ENCODE measurements at regions not wholly inside any gene's neighbourhood (a gene's known extent, or its start where the extent isn't known, plus 50 kb on each side); places are given as distances from the start of the nearest gene placed in this dataset.
"Not testable (repeated sequence)": the region's sequence is repeated elsewhere in the genome, so short reads cannot be mapped to it uniquely, and the experiment has no call there.

- no peak overlapping the region for H3K27ac ChIP-seq
- TF ChIP-seq ZFX (IDR thresholded peaks at IDR 0.05; ENCODE audit: borderline replicate concordance) (no peak), CTCF (IDR thresholded peaks at IDR 0.05) (no peak)
Measured at GRCh38 chr14:30196861-30197260, 269.2 kb upstream of the PRKD1 start.

- H3K27ac ChIP-seq = not testable (repeated sequence)
Measured at GRCh38 chr14:30198720-30199119, 271.1 kb upstream of the PRKD1 start.

GRCh38 chr14:30204431-30204980 is 276.9 kb upstream of the PRKD1 start:
- no peak overlapping the region for H3K27ac ChIP-seq
- TF ChIP-seq ZFX (IDR thresholded peaks at IDR 0.05; ENCODE audit: borderline replicate concordance) = no peak
- no peak for TF ChIP-seq CTCF (IDR thresholded peaks at IDR 0.05)

- H3K27ac ChIP-seq = no peak overlapping the region
- TF ChIP-seq ZFX (IDR thresholded peaks at IDR 0.05; ENCODE audit: borderline replicate concordance) (no peak), CTCF (IDR thresholded peaks at IDR 0.05) (no peak)
Measured at GRCh38 chr14:30209136-30209535, 281.5 kb upstream of the PRKD1 start.

- H3K27ac ChIP-seq = no peak overlapping the region
- TF ChIP-seq CTCF (IDR thresholded peaks at IDR 0.05) = no peak
- no peak for TF ChIP-seq ZFX (IDR thresholded peaks at IDR 0.05; ENCODE audit: borderline replicate concordance)
Measured at GRCh38 chr14:30210630-30211029, 283.0 kb upstream of the PRKD1 start.

GRCh38 chr14:30211326-30211725 is 283.7 kb upstream of the PRKD1 start:
- H3K27ac ChIP-seq = no peak overlapping the region
- no peak for TF ChIP-seq CTCF (IDR thresholded peaks at IDR 0.05)
- TF ChIP-seq ZFX (IDR thresholded peaks at IDR 0.05; ENCODE audit: borderline replicate concordance) = no peak

GRCh38 chr14:30214014-30214413 is 286.4 kb upstream of the PRKD1 start:
- H3K27ac ChIP-seq = no peak overlapping the region
- TF ChIP-seq CTCF (IDR thresholded peaks at IDR 0.05) = no peak
- TF ChIP-seq ZFX (IDR thresholded peaks at IDR 0.05; ENCODE audit: borderline replicate concordance) = no peak

GRCh38 chr14:30214461-30215090 is 286.9 kb upstream of the PRKD1 start:
- TF ChIP-seq CTCF (IDR thresholded peaks at IDR 0.05) = peak; percentile 73
- TF ChIP-seq ZFX (IDR thresholded peaks at IDR 0.05; ENCODE audit: borderline replicate concordance) = no peak
- no peak overlapping the region for H3K27ac ChIP-seq
